Activated CD4-positive, alpha-beta memory T cell treated with anti-CD3 and anti-CD28 coated beads for 36 hours (primary cell): ENCODE measurements at regions not wholly inside any gene's neighbourhood (a gene's known extent, or its start where the extent isn't known, plus 50 kb on each side); places are given as distances from the start of the nearest gene placed in this dataset.
"Not testable (repeated sequence)": the region's sequence is repeated elsewhere in the genome, so short reads cannot be mapped to it uniquely, and the experiment has no call there.

Experiments
- CTCF ChIA-PET: fragments of 350-600 bp; sonication (Branson Sonifier 250); formaldehyde crosslinking; loops from one replicate; lab custom pipeline; 2021; ENCODE audit warnings: antibody characterized with exemption, inconsistent platforms; lab: Charles Lee
- POLR2A ChIA-PET: fragments of 350-600 bp; sonication (Branson Sonifier 250); formaldehyde crosslinking; loops from one replicate; lab custom pipeline; 2021; ENCODE audit warnings: antibody characterized with exemption; lab: Charles Lee
- DNase-seq: peaks from one replicate; pipeline ENCODE4 v3.0.0-alpha.2; 2020
- H3K27ac Mint-ChIP-seq: one replicate; pipeline ENCODE4 v1.8.0; 2021; ENCODE audit warnings: mixed read lengths
- H3K27me3 Mint-ChIP-seq: one replicate; pipeline ENCODE4 v1.8.0; 2021; ENCODE audit warnings: mixed read lengths
- H3K36me3 Mint-ChIP-seq: one replicate; pipeline ENCODE4 v1.8.0; 2021; ENCODE audit warnings: mixed read lengths
- H3K4me1 Mint-ChIP-seq: one replicate; pipeline ENCODE4 v1.8.0; 2021; ENCODE audit warnings: low read depth, mixed read lengths
- H3K4me3 Mint-ChIP-seq: one replicate; pipeline ENCODE4 v1.8.0; 2021; ENCODE audit warnings: mild to moderate bottlenecking, mixed read lengths
- H3K9me3 Mint-ChIP-seq: one replicate; pipeline ENCODE4 v1.8.0; 2021; ENCODE audit warnings: mixed read lengths
- intact Hi-C: fragments of 100-400 bp; cut with micrococcal nuclease; formaldehyde crosslinking; loops from one replicate; pipeline ENCODE4 v1.15.1; 2023

GRCh38 chr4:66416425-66416824, 746.1 kb upstream of the EPHA5 start:
- Mint-ChIP-seq H3K36me3 (no peaks in the 10 kb centered on the region), H3K4me1 (no peaks in the 10 kb centered on the region), H3K27me3 (no peaks in the 10 kb centered on the region), H3K4me3 (no peak overlapping the region), H3K9me3 (peaks cover 20% of the 10 kb centered on the region), H3K27ac (no peak overlapping the region)
- intact Hi-C loops: no loop called here
- POLR2A ChIA-PET: no interaction called here
- CTCF ChIA-PET: no interaction called here
- no peak for DNase-seq

GRCh38 chr4:66404141-66404540, 733.9 kb upstream of the EPHA5 start:
- CTCF ChIA-PET: no interaction called here

GRCh38 chr4:66376921-66377320, 706.6 kb upstream of the EPHA5 start:
- H3K27ac Mint-ChIP-seq: no peak overlapping the region
- H3K27me3 Mint-ChIP-seq: no peaks in the 10 kb centered on the region
- POLR2A ChIA-PET: no interaction called here
- no peak overlapping the region for H3K4me3 Mint-ChIP-seq
- intact Hi-C loops: no loop called here
- peaks cover 7% of the 10 kb centered on the region for H3K9me3 Mint-ChIP-seq
- CTCF ChIA-PET: no interaction called here
- no peaks in the 10 kb centered on the region for H3K4me1 Mint-ChIP-seq
- no peaks in the 10 kb centered on the region for H3K36me3 Mint-ChIP-seq
- DNase-seq: no peak

More at GRCh38 chr4:66404141-66404540, 733.9 kb upstream of the EPHA5 start:
- POLR2A ChIA-PET: no interaction called here
- H3K36me3 Mint-ChIP-seq: no peaks in the 10 kb centered on the region
- no peaks in the 10 kb centered on the region for H3K4me1 Mint-ChIP-seq
- no peak overlapping the region for H3K27ac Mint-ChIP-seq
- H3K4me3 Mint-ChIP-seq: no peak overlapping the region
- DNase-seq: no peak
- peaks cover 8% of the 10 kb centered on the region for H3K9me3 Mint-ChIP-seq
- intact Hi-C loops: no loop called here
- no peaks in the 10 kb centered on the region for H3K27me3 Mint-ChIP-seq

GRCh38 chr4:66376396-66376795, 706.1 kb upstream of the EPHA5 start:
- no peak overlapping the region for H3K4me3 Mint-ChIP-seq
- CTCF ChIA-PET: no interaction called here
- H3K9me3 Mint-ChIP-seq: peaks cover 7% of the 10 kb centered on the region
- H3K27ac Mint-ChIP-seq: no peak overlapping the region
- POLR2A ChIA-PET: no interaction called here
- H3K36me3 Mint-ChIP-seq: no peaks in the 10 kb centered on the region
- intact Hi-C loops: no loop called here
- no peaks in the 10 kb centered on the region for H3K27me3 Mint-ChIP-seq
- DNase-seq: no peak
- H3K4me1 Mint-ChIP-seq: no peaks in the 10 kb centered on the region

- no peaks in the 10 kb centered on the region for H3K27me3 Mint-ChIP-seq
- H3K36me3 Mint-ChIP-seq: no peaks in the 10 kb centered on the region
- DNase-seq: no peak
- H3K9me3 Mint-ChIP-seq: peaks cover 15% of the 10 kb centered on the region
- no peaks in the 10 kb centered on the region for H3K4me1 Mint-ChIP-seq
- no peak overlapping the region for H3K4me3 Mint-ChIP-seq
- ChIA-PET CTCF (no interaction called here), POLR2A (no interaction called here)
- intact Hi-C loops: no loop called here
- H3K27ac Mint-ChIP-seq: no peak overlapping the region
Observed at GRCh38 chr4:66373268-66373667, 703.0 kb upstream of the EPHA5 start.

GRCh38 chr4:66372706-66373105, 702.4 kb upstream of the EPHA5 start:
- peaks cover 15% of the 10 kb centered on the region for H3K9me3 Mint-ChIP-seq
- no peaks in the 10 kb centered on the region for H3K36me3 Mint-ChIP-seq
- ChIA-PET CTCF (no interaction called here), POLR2A (no interaction called here)
- H3K27me3 Mint-ChIP-seq: no peaks in the 10 kb centered on the region
- H3K27ac Mint-ChIP-seq: no peak overlapping the region
- H3K4me1 Mint-ChIP-seq: no peaks in the 10 kb centered on the region
- intact Hi-C loops: no loop called here
- H3K4me3 Mint-ChIP-seq: no peak overlapping the region
- DNase-seq: no peak

- Mint-ChIP-seq H3K27ac (no peak overlapping the region), H3K9me3 (peaks cover 12% of the 10 kb centered on the region), H3K36me3 (no peaks in the 10 kb centered on the region), H3K4me1 (no peaks in the 10 kb centered on the region), H3K4me3 (no peak overlapping the region), H3K27me3 (no peaks in the 10 kb centered on the region)
- DNase-seq: no peak
- intact Hi-C loops: no loop called here
- CTCF ChIA-PET: no interaction called here
- POLR2A ChIA-PET: no interaction called here
Observed at GRCh38 chr4:66367043-66367660, 696.9 kb upstream of the EPHA5 start.

GRCh38 chr4:66360395-66360794, 690.1 kb upstream of the EPHA5 start:
- intact Hi-C loops, H3K4me1 Mint-ChIP-seq, H3K9me3 Mint-ChIP-seq, H3K27me3 Mint-ChIP-seq, POLR2A ChIA-PET, H3K4me3 Mint-ChIP-seq, CTCF ChIA-PET, H3K27ac Mint-ChIP-seq, DNase-seq, H3K36me3 Mint-ChIP-seq: not testable (repeated sequence)

GRCh38 chr4:66357316-66357715, 687.0 kb upstream of the EPHA5 start:
- Mint-ChIP-seq H3K36me3 (no peaks in the 10 kb centered on the region), H3K4me3 (no peak overlapping the region), H3K9me3 (peaks cover 10% of the 10 kb centered on the region), H3K27me3 (no peaks in the 10 kb centered on the region), H3K27ac (no peak overlapping the region), H3K4me1 (no peaks in the 10 kb centered on the region)
- DNase-seq: no peak
- intact Hi-C loops: no loop called here
- POLR2A ChIA-PET: no interaction called here
- CTCF ChIA-PET: no interaction called here

GRCh38 chr4:66355328-66355727, 685.0 kb upstream of the EPHA5 start:
- Mint-ChIP-seq H3K4me3 (no peak overlapping the region), H3K4me1 (no peaks in the 10 kb centered on the region), H3K27ac (no peak overlapping the region), H3K27me3 (no peaks in the 10 kb centered on the region), H3K36me3 (no peaks in the 10 kb centered on the region), H3K9me3 (peaks cover 10% of the 10 kb centered on the region)
- intact Hi-C loops: no loop called here
- ChIA-PET POLR2A (no interaction called here), CTCF (no interaction called here)
- DNase-seq: no peak

GRCh38 chr4:66351761-66352160, 681.5 kb upstream of the EPHA5 start:
- Mint-ChIP-seq H3K4me3 (no peak overlapping the region), H3K27ac (no peak overlapping the region), H3K36me3 (no peaks in the 10 kb centered on the region), H3K27me3 (no peaks in the 10 kb centered on the region), H3K9me3 (peaks cover 18% of the 10 kb centered on the region), H3K4me1 (no peaks in the 10 kb centered on the region)
- intact Hi-C loops: no loop called here
- POLR2A ChIA-PET: no interaction called here
- no peak for DNase-seq
- CTCF ChIA-PET: no interaction called here

GRCh38 chr4:66340286-66340893, 670.1 kb upstream of the EPHA5 start:
- DNase-seq: no peak
- Mint-ChIP-seq H3K27me3 (no peaks in the 10 kb centered on the region), H3K27ac (no peak overlapping the region), H3K9me3 (peaks cover 8% of the 10 kb centered on the region), H3K4me1 (no peaks in the 10 kb centered on the region), H3K4me3 (no peak overlapping the region), H3K36me3 (no peaks in the 10 kb centered on the region)
- ChIA-PET POLR2A (no interaction called here), CTCF (no interaction called here)
- intact Hi-C loops: no loop called here

- POLR2A ChIA-PET: no interaction called here
- no peaks in the 10 kb centered on the region for H3K27me3 Mint-ChIP-seq
- no peaks in the 10 kb centered on the region for H3K4me1 Mint-ChIP-seq
- intact Hi-C loops: no loop called here
- CTCF ChIA-PET: no interaction called here
- DNase-seq: no peak
- peaks cover 9% of the 10 kb centered on the region for H3K9me3 Mint-ChIP-seq
- no peak overlapping the region for H3K27ac Mint-ChIP-seq
- no peaks in the 10 kb centered on the region for H3K36me3 Mint-ChIP-seq
- no peak overlapping the region for H3K4me3 Mint-ChIP-seq
Observed at GRCh38 chr4:66339007-66339406, 668.7 kb upstream of the EPHA5 start.
